ENCODE measurements at regions not wholly inside any gene's neighbourhood (a gene's known extent, or its start where the extent isn't known, plus 50 kb on each side); places are given as distances from the start of the nearest gene placed in this dataset.
"Not testable (repeated sequence)": the region's sequence is repeated elsewhere in the genome, so short reads cannot be mapped to it uniquely, and the experiment has no call there.

DNA sequence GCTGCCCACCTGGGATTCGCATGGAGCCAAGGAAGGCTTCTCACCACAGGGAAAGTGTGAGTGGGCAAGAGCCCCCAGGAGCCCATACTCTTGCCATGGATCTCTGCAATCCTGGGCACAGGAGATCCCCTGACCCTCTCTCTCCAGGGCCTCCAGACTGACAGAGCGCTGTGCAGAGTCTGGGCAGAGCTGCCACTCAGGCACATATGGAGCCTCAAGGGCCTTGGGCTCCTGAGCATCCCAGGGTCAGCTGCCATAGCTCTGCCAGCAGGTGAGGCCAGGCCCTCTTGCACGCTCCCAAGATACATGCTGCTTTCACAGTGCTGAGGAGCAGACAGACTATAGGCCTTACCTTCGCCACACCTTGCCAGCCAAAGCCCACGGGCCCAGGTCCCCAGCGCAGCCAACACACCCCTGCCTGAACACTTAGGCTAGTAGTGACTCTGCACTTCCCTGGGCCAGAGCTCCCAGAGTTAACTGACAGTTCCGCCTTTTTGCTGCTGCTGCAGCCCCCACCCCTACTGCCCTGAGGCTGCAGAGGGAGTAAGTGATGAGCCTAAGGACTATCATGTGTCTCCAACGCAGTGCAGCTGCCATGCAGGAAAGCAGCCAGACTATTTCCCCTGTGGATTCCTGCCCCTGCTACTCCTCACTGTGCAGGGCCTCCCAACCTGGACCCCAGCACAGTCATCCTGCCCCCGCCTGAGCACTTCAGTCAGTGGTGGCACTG, 323.2 kb downstream of the SPATA31A1 start:
- not testable (repeated sequence) for BruUV-seq (replicated peaks); H3K9me3 ChIP-seq (replicated peaks; ENCODE audit: control insufficient read depth, insufficient read depth, low read length)
- no CpG with 5 or more reads among the region's 9 CpGs for WGBS (ENCODE audit: insufficient coverage, insufficient replicate concordance, low lambda C conversion rate, missing lambda C conversion rate)

DNA sequence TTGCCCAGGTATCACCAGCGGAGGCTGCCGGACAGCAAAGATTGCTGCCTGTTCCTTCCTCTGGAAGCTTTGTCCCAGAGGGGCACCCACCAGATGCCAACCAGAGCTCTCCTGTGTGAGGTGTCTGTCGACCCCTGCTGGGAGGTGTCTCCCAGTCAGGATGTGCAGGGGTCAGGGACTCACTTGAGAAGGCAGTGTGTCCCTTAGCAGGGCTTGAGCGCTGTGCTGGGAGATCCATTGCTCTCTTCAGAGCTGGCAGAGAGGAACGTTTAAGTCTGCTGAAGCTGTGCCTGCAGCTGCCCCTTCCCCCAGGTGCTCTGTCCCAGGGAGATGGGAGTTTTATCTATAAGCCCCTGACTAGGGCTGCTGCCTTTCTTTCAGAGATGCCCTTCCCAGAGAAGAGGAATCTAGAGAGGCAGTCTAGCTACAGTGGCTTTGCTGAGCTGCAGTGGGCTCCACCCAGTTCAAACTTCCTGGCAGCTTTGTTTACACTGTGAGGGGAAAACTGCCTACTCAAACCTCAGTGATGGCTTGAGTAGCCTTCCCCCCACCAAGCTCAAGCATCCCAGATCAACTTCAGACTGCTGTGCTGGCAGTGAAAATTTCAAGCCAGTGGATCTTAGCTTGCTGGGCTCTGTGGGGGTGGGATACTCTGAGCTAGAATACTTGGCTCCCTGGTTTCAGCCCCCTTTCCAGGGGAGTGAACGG, 325.4 kb downstream of the SPATA31A1 start:
- H3K4me2 ChIP-seq (ENCODE audit: control insufficient read depth, insufficient read depth); H2AFZ ChIP-seq (ENCODE audit: control insufficient read depth, low read depth, low read length); H3K27ac ChIP-seq (ENCODE audit: control insufficient read depth, insufficient read depth); SMC1A ChIA-PET (ENCODE audit: uncharacterized antibody, unreplicated experiment); CTCF ChIA-PET; H3K36me3 ChIP-seq (ENCODE audit: control insufficient read depth in 2 of 2, insufficient read depth in 2 of 2, low read length in 1 of 2); BruUV-seq (replicated peaks); H3K9ac ChIP-seq (ENCODE audit: control insufficient read depth, insufficient read depth, low read length); H4K20me1 ChIP-seq (ENCODE audit: control insufficient read depth, insufficient read depth); DNase-seq (ENCODE audit: low read depth, low spot score); H3K4me1 ChIP-seq (ENCODE audit: control insufficient read depth, insufficient read depth, low read length); H3K27me3 ChIP-seq (replicated peaks in 1 of 2; ENCODE audit: control insufficient read depth in 2 of 2, insufficient read depth in 2 of 2, low read length in 1 of 2); POLR2A ChIA-PET; H3K9me3 ChIP-seq (replicated peaks; ENCODE audit: control insufficient read depth, insufficient read depth, low read length); ATAC-seq; intact Hi-C loops (cut with micrococcal nuclease; ENCODE audit: unreplicated experiment); in situ Hi-C loops (cut with MboI); FAIRE-seq; H3K4me3 ChIP-seq; H3K79me2 ChIP-seq (ENCODE audit: control insufficient read depth, insufficient read depth, low read length); RAD21 ChIA-PET (ENCODE audit: unreplicated experiment): not testable (repeated sequence)
- 40% methylated on average over 2 of the region's 6 CpGs for WGBS (ENCODE audit: insufficient coverage, insufficient replicate concordance, low lambda C conversion rate, missing lambda C conversion rate)

More for the DNA sequence above, 323.2 kb downstream of the SPATA31A1 start:
- in situ Hi-C loops (cut with MboI); SMC1A ChIA-PET (ENCODE audit: uncharacterized antibody, unreplicated experiment); POLR2A ChIA-PET; intact Hi-C loops (cut with micrococcal nuclease; ENCODE audit: unreplicated experiment); FAIRE-seq; H3K4me2 ChIP-seq (ENCODE audit: control insufficient read depth, insufficient read depth); H3K4me3 ChIP-seq; H3K4me1 ChIP-seq (ENCODE audit: control insufficient read depth, insufficient read depth, low read length); H2AFZ ChIP-seq (ENCODE audit: control insufficient read depth, low read depth, low read length); DNase-seq (ENCODE audit: low read depth, low spot score); RAD21 ChIA-PET (ENCODE audit: unreplicated experiment); H4K20me1 ChIP-seq (ENCODE audit: control insufficient read depth, insufficient read depth); H3K36me3 ChIP-seq (ENCODE audit: control insufficient read depth in 2 of 2, insufficient read depth in 2 of 2, low read length in 1 of 2); H3K79me2 ChIP-seq (ENCODE audit: control insufficient read depth, insufficient read depth, low read length); H3K27me3 ChIP-seq (replicated peaks in 1 of 2; ENCODE audit: control insufficient read depth in 2 of 2, insufficient read depth in 2 of 2, low read length in 1 of 2); H3K9ac ChIP-seq (ENCODE audit: control insufficient read depth, insufficient read depth, low read length); CTCF ChIA-PET; H3K27ac ChIP-seq (ENCODE audit: control insufficient read depth, insufficient read depth): not testable (repeated sequence)
- ATAC-seq: peak; percentile 22; the same call in 1 of the 3 replicates

DNA sequence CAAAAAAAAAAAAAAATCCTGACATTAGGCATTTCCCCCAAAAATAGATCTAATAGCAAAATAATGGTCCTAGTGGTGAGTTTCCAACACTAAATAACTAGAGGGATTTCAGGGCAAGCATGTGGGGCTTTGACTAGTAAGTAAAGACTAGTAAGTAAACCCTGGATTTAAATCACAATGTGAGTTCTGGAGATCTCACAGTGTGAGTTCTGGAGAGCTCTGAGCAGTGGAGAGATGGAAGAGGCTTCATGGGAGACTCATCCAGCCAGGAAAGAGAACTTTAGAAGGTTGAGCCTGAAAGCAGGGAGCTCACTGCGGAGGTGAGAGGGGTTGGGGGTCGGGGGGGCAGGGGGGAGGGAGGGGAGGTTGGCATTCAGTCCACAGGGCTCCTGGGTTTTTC, 373.4 kb downstream of the SPATA31A1 start:
- H2AFZ ChIP-seq (ENCODE audit: control insufficient read depth, low read depth, low read length); H3K4me1 ChIP-seq (ENCODE audit: control insufficient read depth, insufficient read depth, low read length); BruUV-seq (replicated peaks); H3K79me2 ChIP-seq (ENCODE audit: control insufficient read depth, insufficient read depth, low read length); CTCF ChIA-PET; FAIRE-seq; POLR2A ChIA-PET; H4K20me1 ChIP-seq (ENCODE audit: control insufficient read depth, insufficient read depth); DNase-seq (ENCODE audit: low read depth, low spot score); H3K4me3 ChIP-seq; SMC1A ChIA-PET (ENCODE audit: uncharacterized antibody, unreplicated experiment); H3K36me3 ChIP-seq (ENCODE audit: control insufficient read depth in 2 of 2, insufficient read depth in 2 of 2, low read length in 1 of 2); H3K27ac ChIP-seq (ENCODE audit: control insufficient read depth, insufficient read depth); in situ Hi-C loops (cut with MboI); RAD21 ChIA-PET (ENCODE audit: unreplicated experiment); H3K27me3 ChIP-seq (replicated peaks in 1 of 2; ENCODE audit: control insufficient read depth in 2 of 2, insufficient read depth in 2 of 2, low read length in 1 of 2); H3K4me2 ChIP-seq (ENCODE audit: control insufficient read depth, insufficient read depth); H3K9ac ChIP-seq (ENCODE audit: control insufficient read depth, insufficient read depth, low read length); intact Hi-C loops (cut with micrococcal nuclease; ENCODE audit: unreplicated experiment); H3K9me3 ChIP-seq (replicated peaks; ENCODE audit: control insufficient read depth, insufficient read depth, low read length); ATAC-seq: not testable (repeated sequence)
- WGBS (ENCODE audit: insufficient coverage, insufficient replicate concordance, low lambda C conversion rate, missing lambda C conversion rate): no CpG with 5 or more reads among the region's 2 CpGs

DNA sequence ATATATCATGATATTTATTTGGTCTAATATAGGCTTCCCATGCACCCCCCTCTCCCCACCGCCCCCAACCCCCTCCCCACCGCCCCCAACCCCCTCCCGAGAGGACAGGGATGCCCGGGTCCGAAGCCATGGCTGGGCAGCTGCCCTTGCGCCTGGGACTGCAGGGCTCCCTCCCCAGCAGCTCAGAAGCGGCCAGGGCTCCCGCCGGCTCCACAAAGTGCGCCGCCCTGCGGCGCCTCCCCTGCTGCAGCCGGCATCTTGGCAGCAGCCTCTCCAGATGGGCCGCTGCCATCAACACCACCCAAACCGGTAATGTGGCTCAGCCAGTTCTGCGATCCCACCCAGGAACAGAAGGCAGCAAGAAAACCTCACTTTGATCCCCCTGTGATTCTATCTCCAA, 389.4 kb downstream of the SPATA31A1 start:
- in situ Hi-C loops (cut with MboI); H3K9me3 ChIP-seq (replicated peaks; ENCODE audit: control insufficient read depth, insufficient read depth, low read length); H3K79me2 ChIP-seq (ENCODE audit: control insufficient read depth, insufficient read depth, low read length); H3K27ac ChIP-seq (ENCODE audit: control insufficient read depth, insufficient read depth); CTCF ChIA-PET; H3K4me1 ChIP-seq (ENCODE audit: control insufficient read depth, insufficient read depth, low read length); RAD21 ChIA-PET (ENCODE audit: unreplicated experiment); H2AFZ ChIP-seq (ENCODE audit: control insufficient read depth, low read depth, low read length); DNase-seq (ENCODE audit: low read depth, low spot score); H3K4me3 ChIP-seq; ATAC-seq; H4K20me1 ChIP-seq (ENCODE audit: control insufficient read depth, insufficient read depth); BruUV-seq (replicated peaks); H3K36me3 ChIP-seq (ENCODE audit: control insufficient read depth in 2 of 2, insufficient read depth in 2 of 2, low read length in 1 of 2); intact Hi-C loops (cut with micrococcal nuclease; ENCODE audit: unreplicated experiment); SMC1A ChIA-PET (ENCODE audit: uncharacterized antibody, unreplicated experiment); H3K4me2 ChIP-seq (ENCODE audit: control insufficient read depth, insufficient read depth); FAIRE-seq; POLR2A ChIA-PET; H3K27me3 ChIP-seq (replicated peaks in 1 of 2; ENCODE audit: control insufficient read depth in 2 of 2, insufficient read depth in 2 of 2, low read length in 1 of 2); H3K9ac ChIP-seq (ENCODE audit: control insufficient read depth, insufficient read depth, low read length): not testable (repeated sequence)
- WGBS (ENCODE audit: insufficient coverage, insufficient replicate concordance, low lambda C conversion rate, missing lambda C conversion rate): no CpG with 5 or more reads among the region's 17 CpGs

Data from GM12878 (cell line).